AG09319 (cell line): ENCODE measurements at regions not wholly inside any gene's neighbourhood (a gene's known extent, or its start where the extent isn't known, plus 50 kb on each side); places are given as distances from the start of the nearest gene placed in this dataset.

Source experiments
- DNase-seq: peaks from one replicate; pipeline ENCODE4 v3.0.0-alpha.2; 2010; ENCODE audit warnings: low read depth; ENCODE audit errors: extremely low read depth
- CTCF ChIP-seq: IDR thresholded peaks from 2 replicates; pipeline ENCODE4 v1.5.1; 2011; ENCODE audit warnings: low read depth, mild to moderate bottlenecking, inconsistent platforms, low read length, moderate library complexity

DNA sequence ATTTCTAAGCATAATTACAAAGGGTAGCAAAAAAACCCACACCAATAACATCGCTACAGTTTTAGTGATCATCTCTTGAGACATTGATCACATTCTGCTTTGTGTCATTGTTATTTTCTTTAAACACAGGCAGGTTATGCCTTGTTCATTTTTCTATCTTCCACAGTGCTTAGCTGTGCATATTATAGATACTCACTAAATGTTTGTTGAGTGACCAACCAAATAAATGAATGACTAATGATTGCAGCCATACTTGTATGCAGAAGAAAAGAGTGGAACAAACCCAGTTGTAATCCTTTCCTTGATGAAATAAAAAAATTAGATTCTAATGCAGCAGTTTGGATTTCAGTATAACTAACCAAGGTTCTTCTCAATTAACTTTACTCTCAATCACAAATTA, 81.0 kb upstream of the RASSF8 start:
- no peak for TF ChIP-seq CTCF
- DNase-seq, result no peak

GRCh38 chr12:25882266-25882665, 76.2 kb upstream of the RASSF8 start:
- no peak for DNase-seq
- no peak for TF ChIP-seq CTCF

- no peak for TF ChIP-seq CTCF
- DNase-seq, result no peak
These were observed 75.2 kb upstream of the RASSF8 start for GRCh38 chr12:25883026-25883916.

DNA sequence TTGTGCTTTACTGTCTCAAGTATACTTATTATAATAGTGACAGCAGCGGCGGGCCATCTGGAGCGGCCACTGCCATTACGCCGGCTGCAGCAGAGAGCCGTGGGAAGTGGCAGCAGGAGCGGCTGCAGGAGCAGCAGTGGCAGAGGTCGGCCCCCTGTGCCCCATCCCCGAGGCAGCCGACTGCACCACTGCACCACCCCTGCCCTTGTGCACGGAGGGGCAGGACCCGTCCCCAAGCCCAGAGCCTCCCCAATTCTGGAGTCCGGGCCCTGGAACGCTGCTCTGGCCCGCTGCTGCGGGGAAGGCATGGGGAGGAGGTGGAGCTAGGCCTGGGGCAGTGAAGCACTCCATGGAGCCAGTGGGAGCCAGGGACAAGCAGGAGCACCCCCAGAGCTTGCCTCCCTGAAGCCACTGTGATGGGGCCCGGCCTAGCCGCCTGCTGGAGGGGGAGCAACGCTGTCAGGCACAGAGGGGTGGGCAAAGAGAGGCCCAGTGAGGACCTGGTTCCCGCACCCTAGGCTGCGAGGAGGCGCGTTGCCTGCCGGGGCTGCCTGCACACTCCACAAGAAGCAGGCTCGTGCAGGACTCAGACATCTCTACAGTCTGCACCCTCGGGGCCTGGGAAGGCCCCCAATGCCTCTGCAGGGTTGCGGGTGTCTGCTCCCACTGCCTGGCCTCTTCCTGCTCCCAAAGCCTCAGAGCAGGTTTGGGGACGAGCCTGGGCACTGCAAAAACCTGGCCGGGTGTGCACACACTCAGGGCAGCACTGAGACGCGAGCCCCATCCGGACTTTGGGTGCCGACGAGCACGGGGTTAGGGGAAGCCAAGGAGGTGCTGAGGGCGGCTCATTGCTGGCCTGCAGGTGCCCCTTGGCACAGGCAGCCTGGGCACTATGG, 74.2 kb upstream of the RASSF8 start:
- no peak for DNase-seq
- TF ChIP-seq CTCF, result no peak

DNA sequence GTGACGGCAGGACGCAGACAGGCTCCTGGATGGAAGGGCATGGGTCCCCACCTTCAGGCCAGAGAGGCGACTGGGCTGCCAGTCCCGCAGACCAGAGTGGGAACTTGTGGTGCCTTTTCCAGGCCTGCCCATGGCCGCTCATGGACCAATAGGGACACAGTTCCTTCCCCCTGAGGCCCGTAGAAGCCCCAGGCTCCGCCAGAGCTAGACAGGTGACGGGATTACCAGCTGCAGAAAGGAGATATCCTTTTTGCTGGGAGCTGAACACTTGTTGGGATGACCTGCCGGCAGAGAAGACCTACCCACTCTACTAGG, 73.6 kb upstream of the RASSF8 start:
- no peak for DNase-seq
- no peak for TF ChIP-seq CTCF

- DNase-seq, result no peak
- TF ChIP-seq CTCF, result no peak
These were observed 72.1 kb upstream of the RASSF8 start for GRCh38 chr12:25886396-25886795.

GRCh38 chr12:25887367-25887766, 71.1 kb upstream of the RASSF8 start:
- no peak for DNase-seq
- no peak for TF ChIP-seq CTCF
